NCI-H1105 (cell line): ENCODE measurements at regions not wholly inside any gene's neighbourhood (a gene's known extent, or its start where the extent isn't known, plus 50 kb on each side); places are given as distances from the start of the nearest gene placed in this dataset.

ENCODE experiments used
- DNase-seq: peaks from one replicate; lab custom pipeline; 2025; lab: John Stamatoyannopoulos, UW

DNA sequence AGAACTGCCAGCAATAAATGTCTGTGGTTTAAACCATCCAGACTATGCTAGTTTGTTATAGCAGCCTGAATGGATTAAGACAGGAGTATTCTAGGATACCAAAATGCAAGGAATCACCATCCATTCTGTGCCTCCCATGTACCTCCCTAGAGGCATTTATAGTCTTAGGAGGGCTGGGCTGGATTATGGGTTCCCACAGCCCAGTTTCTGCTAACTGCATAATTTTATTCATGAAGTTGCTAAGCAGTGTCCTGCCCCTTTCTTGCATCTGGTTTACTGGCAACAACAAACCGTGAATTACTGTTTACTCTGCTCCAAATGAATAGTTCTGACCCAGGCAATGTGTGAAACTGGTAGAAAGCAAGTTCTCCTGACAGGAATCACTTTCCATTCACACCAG, 67.1 kb upstream of the PRKX start:
- no peak for DNase-seq

- DNase-seq, result no peak
These were observed 66.1 kb upstream of the PRKX start for GRCh38 chrX:3779546-3779945.

- DNase-seq, result no peak
These were observed 64.0 kb upstream of the PRKX start for GRCh38 chrX:3777416-3777815.

GRCh38 chrX:3771766-3772165, 58.3 kb upstream of the PRKX start:
- no peak for DNase-seq

GRCh38 chrX:3768881-3769280, 55.4 kb upstream of the PRKX start:
- no peak for DNase-seq
